ENCODE measurements at regions not wholly inside any gene's neighbourhood (a gene's known extent, or its start where the extent isn't known, plus 50 kb on each side); places are given as distances from the start of the nearest gene placed in this dataset.

DNA sequence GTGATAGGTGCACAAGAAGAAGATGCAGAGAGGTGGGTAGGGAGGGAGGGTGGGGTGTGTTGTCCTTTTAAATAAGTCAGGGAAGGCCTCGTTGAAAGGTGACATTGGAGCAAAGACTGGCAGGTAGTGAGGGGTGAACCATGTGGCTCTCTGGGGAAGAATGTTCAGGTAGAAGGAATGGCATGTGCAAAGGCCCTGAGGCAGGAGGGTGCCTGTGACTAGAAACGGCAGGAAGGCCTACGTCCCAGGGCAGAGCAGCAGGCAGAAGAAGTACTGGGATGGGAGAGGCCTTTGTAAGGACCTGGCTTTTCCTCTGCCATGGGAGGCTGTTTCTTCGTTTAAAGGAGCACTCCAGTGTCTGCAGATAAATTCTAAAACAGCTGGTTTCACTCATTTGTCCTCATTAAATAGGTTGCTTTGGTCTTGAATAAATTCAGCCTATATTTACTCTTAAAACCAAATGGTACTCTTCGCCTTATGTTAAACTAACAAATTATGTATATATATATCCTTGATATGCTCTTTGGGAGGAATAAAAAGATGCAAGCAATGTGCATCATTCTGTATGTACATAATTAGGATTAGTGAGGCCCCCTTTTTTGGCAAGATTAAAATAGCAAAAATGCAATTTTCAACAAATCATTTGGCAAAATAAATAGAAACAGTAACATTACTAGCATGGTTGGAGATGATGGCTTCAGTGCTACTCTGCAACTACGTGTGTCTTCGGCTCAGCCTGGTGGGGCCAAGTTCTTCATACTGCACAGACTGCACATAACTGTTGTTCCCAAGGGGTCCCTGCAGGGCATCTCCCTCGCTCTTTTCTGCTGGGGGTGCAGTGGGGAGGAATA is 151.4 kb downstream of the KLF13 start:
- H3K4me1 Mint-ChIP-seq, result peaks cover 22% of the 10 kb centered on the region
- CTCF ChIA-PET, result interaction anchor here (1.1 to 7.5 kb wide), 2 partner anchors 11 to 17 kb away, joined by 3 to 75 read pairs; no protein-coding TSS in a partner anchor

More for the DNA sequence above, 151.4 kb downstream of the KLF13 start:
- Histone ChIP-seq H3K9me3 (ENCODE audit: control extremely low read depth in 1 of 3, control insufficient read depth in 2 of 3, insufficient read depth in 1 of 3, low read length in 2 of 3) (peaks cover 0 to 8% (median 0%) of the 10 kb centered on the region in 3 donors), H3K27me3 (replicated peaks in 1 of 4; ENCODE audit: control extremely low read depth in 1 of 4, control insufficient read depth in 3 of 4, insufficient read depth in 4 of 4, low read length in 3 of 4) (peaks cover 0 to 16% (median 14%) of the 10 kb centered on the region in 4 experiments), H3K4me2 (replicated peaks; ENCODE audit: low read depth, low read length, poor library complexity, severe bottlenecking) (no peak overlapping the region), H3K4me3 (ENCODE audit: control extremely low read depth in 1 of 5, extremely low read depth in 1 of 5, insufficient read depth in 1 of 5, low read depth in 2 of 5, low read length in 4 of 5) (no peak overlapping the region), H3K79me2 (ENCODE audit: control insufficient read depth, insufficient read depth, low read length) (no peaks in the 10 kb centered on the region), H3K9ac (ENCODE audit: low read length) (no peak overlapping the region), H2AFZ (ENCODE audit: insufficient read depth, low read depth, low read length, poor library complexity, severe bottlenecking) (no peak overlapping the region), H3K4me1 (ENCODE audit: control insufficient read depth in 2 of 2, insufficient read depth in 2 of 2, low read length in 2 of 2) (peaks cover 25% of the 10 kb centered on the region in 2 donors), H4K20me1 (ENCODE audit: control insufficient read depth, insufficient read depth, low read length, poor library complexity, severe bottlenecking) (no peaks in the 10 kb centered on the region), H3K27ac (ENCODE audit: low read length in 2 of 2) (no peak overlapping the region), H3K36me3 (replicated peaks in 1 of 2; ENCODE audit: control extremely low read depth in 1 of 2, control insufficient read depth in 1 of 2, extremely low read depth in 1 of 2, insufficient read depth in 2 of 2, low read length in 1 of 2) (no peaks in the 10 kb centered on the region)
- POLR2A ChIA-PET, result no interaction called here
- Mint-ChIP-seq H3K27me3 (peaks cover 26% of the 10 kb centered on the region), H3K27ac (no peak overlapping the region), H3K9me3 (ENCODE audit: insufficient read depth) (no peaks in the 10 kb centered on the region), H3K4me3 (no peak overlapping the region)
- ATAC-seq (ENCODE audit: low read depth), result no peak
- DNase-seq, result no peak
- intact Hi-C loops (cut with micrococcal nuclease), result no loop called here
- TF ChIP-seq CTCF (IDR thresholded peaks at IDR 0.05), result no peak
- 90% methylated on average over 4 of the region's 8 CpGs for WGBS (ENCODE audit: insufficient coverage)

All from B cell (primary cell).